ENCODE measurements at regions not wholly inside any gene's neighbourhood (a gene's known extent, or its start where the extent isn't known, plus 50 kb on each side); places are given as distances from the start of the nearest gene placed in this dataset.
A peak's percentile ranks its signal among the peaks of the same experiment; 100 is the strongest.

DNA sequence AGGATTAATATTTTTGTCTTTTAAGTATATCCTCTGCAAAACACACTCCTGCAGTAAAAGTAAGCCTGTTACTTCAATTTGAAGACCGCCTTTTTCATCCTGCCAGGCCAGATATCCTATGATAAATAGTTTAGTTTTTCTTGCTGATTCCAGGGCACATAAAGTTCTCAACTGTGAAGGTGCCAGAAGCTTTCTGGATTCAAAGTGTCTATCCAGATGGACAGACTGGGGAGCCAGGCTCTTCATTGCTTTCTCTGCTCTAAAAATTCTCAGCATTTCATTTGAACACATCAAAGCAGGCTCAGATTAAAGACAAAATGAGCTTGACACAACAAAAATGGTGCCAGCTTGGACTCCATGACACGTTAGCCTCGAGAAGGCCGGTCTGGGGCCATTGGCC lies 53.6 kb upstream of the UBL3 start:
- H3K4me3 ChIP-seq (ENCODE audit: low read depth, low read length): no peak overlapping the region
- DNase-seq (ENCODE audit: low read depth, low spot score): no peak
- in situ Hi-C loops (cut with HindIII; ENCODE audit: low sequenced_read_pairs): loop anchor here (25.0 kb wide), 1 partner anchor 208 kb away; no protein-coding TSS in a partner anchor
- TF ChIP-seq, protein P1, sequence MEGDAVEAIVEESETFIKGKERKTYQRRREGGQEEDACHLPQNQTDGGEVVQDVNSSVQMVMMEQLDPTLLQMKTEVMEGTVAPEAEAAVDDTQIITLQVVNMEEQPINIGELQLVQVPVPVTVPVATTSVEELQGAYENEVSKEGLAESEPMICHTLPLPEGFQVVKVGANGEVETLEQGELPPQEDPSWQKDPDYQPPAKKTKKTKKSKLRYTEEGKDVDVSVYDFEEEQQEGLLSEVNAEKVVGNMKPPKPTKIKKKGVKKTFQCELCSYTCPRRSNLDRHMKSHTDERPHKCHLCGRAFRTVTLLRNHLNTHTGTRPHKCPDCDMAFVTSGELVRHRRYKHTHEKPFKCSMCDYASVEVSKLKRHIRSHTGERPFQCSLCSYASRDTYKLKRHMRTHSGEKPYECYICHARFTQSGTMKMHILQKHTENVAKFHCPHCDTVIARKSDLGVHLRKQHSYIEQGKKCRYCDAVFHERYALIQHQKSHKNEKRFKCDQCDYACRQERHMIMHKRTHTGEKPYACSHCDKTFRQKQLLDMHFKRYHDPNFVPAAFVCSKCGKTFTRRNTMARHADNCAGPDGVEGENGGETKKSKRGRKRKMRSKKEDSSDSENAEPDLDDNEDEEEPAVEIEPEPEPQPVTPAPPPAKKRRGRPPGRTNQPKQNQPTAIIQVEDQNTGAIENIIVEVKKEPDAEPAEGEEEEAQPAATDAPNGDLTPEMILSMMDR (IDR thresholded peaks at IDR 0.05; ENCODE audit: low read depth, low read length): no peak

DNA sequence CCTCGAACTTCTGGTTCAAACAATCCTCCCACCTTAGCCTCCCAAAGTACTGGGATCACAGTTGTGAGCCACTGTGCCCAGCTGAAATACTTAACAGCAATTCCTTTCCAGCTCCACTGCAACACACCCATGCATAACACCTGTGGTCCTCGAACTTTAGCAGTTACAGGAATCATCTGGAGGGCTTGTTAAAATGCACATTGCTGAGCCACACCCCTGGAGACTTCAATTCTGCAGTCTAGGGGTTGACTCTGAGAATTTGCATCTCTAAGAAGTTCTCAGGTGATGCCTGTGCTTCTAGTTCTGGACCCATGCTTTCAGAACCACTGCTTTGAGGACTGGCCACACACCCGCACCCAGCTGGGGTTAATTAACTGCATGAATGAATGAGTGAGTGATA lies 53.1 kb upstream of the UBL3 start:
- in situ Hi-C loops (cut with HindIII; ENCODE audit: low sequenced_read_pairs): loop anchor here (25.0 kb wide), 1 partner anchor 209 kb away; no protein-coding TSS in a partner anchor
- DNase-seq (ENCODE audit: low read depth, low spot score): no peak
- TF ChIP-seq, protein P1 (IDR thresholded peaks at IDR 0.05; ENCODE audit: low read depth, low read length): no peak
- no peak overlapping the region for H3K4me3 ChIP-seq (ENCODE audit: low read depth, low read length)

DNA sequence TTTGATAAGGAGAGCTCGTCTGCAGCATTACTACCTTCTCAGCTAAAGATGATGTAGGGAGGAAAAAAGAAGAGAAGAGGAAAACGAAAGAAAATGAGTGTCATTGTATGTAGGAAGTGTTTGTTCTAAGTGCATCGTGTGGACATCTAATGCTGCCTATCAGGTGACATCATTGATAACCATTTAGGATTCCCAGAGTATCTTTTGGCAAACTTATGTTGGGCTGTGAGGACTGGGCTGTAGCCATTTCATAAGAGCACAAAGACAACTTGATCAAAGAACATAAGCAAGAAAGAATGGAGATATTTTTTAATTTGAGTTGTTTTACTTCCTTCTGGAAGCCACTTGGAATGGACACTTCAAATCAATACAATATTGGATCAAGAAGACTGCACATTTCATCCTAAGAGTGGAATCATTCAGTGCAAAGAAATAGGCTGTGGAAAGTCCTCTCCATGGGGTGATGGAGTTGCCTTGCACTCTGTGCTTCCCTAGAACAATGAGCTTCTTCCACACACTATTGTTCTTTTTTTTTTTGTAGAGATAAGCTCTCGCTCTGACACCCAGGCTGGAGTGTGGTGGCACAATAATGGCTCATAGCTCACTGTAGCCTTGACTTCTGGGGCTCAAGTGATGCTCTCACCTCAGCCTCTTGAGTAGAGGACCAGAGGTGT lies 52.4 kb upstream of the UBL3 start:
- no peak for DNase-seq (ENCODE audit: low read depth, low spot score)
- no peak overlapping the region for H3K4me3 ChIP-seq (ENCODE audit: low read depth, low read length)
- TF ChIP-seq, protein P1 (IDR thresholded peaks at IDR 0.05; ENCODE audit: low read depth, low read length): no peak
- in situ Hi-C loops (cut with HindIII; ENCODE audit: low sequenced_read_pairs): loop anchor here (25.0 kb wide), 1 partner anchor 210 kb away; no protein-coding TSS in a partner anchor

DNA sequence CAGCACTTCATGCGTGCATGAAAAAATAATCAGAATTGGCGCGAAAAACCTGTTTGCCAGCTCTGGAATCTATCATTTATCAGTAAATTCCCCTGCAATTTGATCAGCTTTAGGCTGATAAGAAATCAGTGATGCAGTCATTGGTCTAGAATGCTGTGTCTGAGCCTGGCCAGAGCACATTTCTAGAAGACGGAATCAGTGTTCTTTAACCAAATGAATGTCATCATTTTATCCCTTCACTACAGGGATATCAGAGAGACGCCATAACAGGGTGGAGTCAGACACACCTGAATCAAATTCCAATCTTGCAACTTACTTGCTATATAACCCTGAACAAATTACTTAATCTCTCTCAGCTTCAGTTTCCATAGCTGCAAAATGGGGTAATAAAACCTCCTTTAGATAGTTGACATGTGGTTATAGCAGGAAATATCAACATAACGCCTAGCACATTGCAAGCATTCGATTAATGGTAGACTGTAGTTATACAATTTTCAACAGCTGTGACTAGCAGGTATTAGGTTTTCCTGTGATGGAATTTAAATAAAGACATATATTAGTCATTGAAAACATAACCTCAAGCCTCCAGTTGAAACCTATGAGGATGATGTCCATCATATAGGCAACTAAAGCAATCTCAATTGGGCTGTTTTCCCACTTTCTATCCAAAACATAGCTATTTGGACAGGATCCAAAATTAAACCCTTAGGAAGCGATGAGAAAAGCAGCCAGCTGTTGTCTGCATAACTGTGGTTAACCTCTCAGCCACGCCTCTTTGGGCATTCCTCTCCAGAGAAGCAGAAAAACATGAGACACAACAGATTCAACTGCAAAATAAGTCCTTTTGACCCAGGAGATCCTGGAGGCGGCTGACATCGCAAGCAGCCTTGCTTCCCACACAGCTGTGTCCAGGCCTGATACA lies 51.6 kb upstream of the UBL3 start:
- TF ChIP-seq, protein P1 (IDR thresholded peaks at IDR 0.05; ENCODE audit: low read depth, low read length): no peak
- in situ Hi-C loops (cut with HindIII; ENCODE audit: low sequenced_read_pairs): loop anchor here (25.0 kb wide), 1 partner anchor 210 kb away; no protein-coding TSS in a partner anchor
- no peak overlapping the region for H3K4me3 ChIP-seq (ENCODE audit: low read depth, low read length)
- peak; percentile 95 for DNase-seq (ENCODE audit: low read depth, low spot score)

All from astrocyte of the spinal cord (primary cell).